Fibroblast of lung (primary cell): ENCODE measurements at regions not wholly inside any gene's neighbourhood (a gene's known extent, or its start where the extent isn't known, plus 50 kb on each side); places are given as distances from the start of the nearest gene placed in this dataset.

ENCODE experiments used
- DNase-seq, 2 donors: peaks; one replicate each; pipeline versions ENCODE4 v3.0.0 to v3.0.0-alpha.2; 2010; ENCODE audit warnings: low read depth in 2 of 2
- H2AFZ ChIP-seq: 2 replicates; pipeline ENCODE4 v1.5.1; 2012; ENCODE audit warnings: low read length, control low read depth, inconsistent platforms
- H3K27ac ChIP-seq: 2 replicates; pipeline ENCODE4 v1.5.1; 2011; ENCODE audit warnings: low read length, control low read depth; ENCODE audit not compliant: insufficient read depth
- H3K27me3 ChIP-seq: 2 replicates; pipeline ENCODE4 v1.5.1; 2011; ENCODE audit warnings: mild to moderate bottlenecking, low read length; ENCODE audit not compliant: control insufficient read depth, insufficient read depth
- H3K36me3 ChIP-seq: 2 replicates; pipeline ENCODE4 v1.5.1; 2011; ENCODE audit warnings: low read length; ENCODE audit not compliant: control insufficient read depth, insufficient read depth
- H3K4me1 ChIP-seq: 2 replicates; pipeline ENCODE4 v1.5.1; 2011; ENCODE audit warnings: low read length; ENCODE audit not compliant: control insufficient read depth, insufficient read depth; ENCODE audit errors: extremely low read depth
- H3K4me2 ChIP-seq: 2 replicates; pipeline ENCODE4 v1.5.1; 2011; ENCODE audit warnings: low read length, control low read depth; ENCODE audit not compliant: insufficient read depth; ENCODE audit errors: extremely low read depth
- H3K4me3 ChIP-seq, 4 experiments: fragments of 200-600 bp in 1 of 4; sonication (generic) in 1 of 4; replicated peaks in 1 of 4; 2 replicates each; pipeline ENCODE4 v1.5.1; 2011 to 2016; ENCODE audit warnings: low read length in 4 of 4, low read depth in 3 of 4, mild to moderate bottlenecking in 3 of 4, control low read depth in 2 of 4, inconsistent platforms in 1 of 4, mixed read lengths in 1 of 4; ENCODE audit not compliant: insufficient read depth in 1 of 4; ENCODE audit errors: control extremely low read depth in 1 of 4
- H3K79me2 ChIP-seq: 2 replicates; pipeline ENCODE4 v1.5.1; 2012; ENCODE audit warnings: mild to moderate bottlenecking, low read length, inconsistent platforms; ENCODE audit not compliant: control insufficient read depth, insufficient read depth
- H3K9ac ChIP-seq: 2 replicates; pipeline ENCODE4 v1.5.1; 2011; ENCODE audit warnings: mild to moderate bottlenecking, low read length, control low read depth; ENCODE audit not compliant: insufficient read depth
- H3K9me3 ChIP-seq: 2 replicates; pipeline ENCODE4 v1.5.1; 2012; ENCODE audit warnings: low read depth, low read length; ENCODE audit not compliant: control insufficient read depth, insufficient read depth
- H4K20me1 ChIP-seq: 2 replicates; pipeline ENCODE4 v1.5.1; 2011; ENCODE audit warnings: low read length; ENCODE audit not compliant: control insufficient read depth, insufficient read depth; ENCODE audit errors: extremely low read depth
- CTCF ChIP-seq, 2 donors: IDR thresholded peaks in 1 of 2; conservative IDR thresholded peaks in 1 of 2; 1 replicate in 1 of 2; 2 replicates in 1 of 2; pipeline ENCODE4 v1.5.1; 2011 to 2012; ENCODE audit warnings: low read length in 2 of 2, control low read depth in 1 of 2, inconsistent platforms in 1 of 2, low read depth in 1 of 2, mild to moderate bottlenecking in 1 of 2
- EZH2 ChIP-seq: IDR thresholded peaks from 2 replicates; pipeline ENCODE4 v1.5.1; 2012; ENCODE audit warnings: low read length, control low read depth, mild to moderate bottlenecking; ENCODE audit errors: missing control alignments

- H3K4me2 ChIP-seq = no peak overlapping the region
- no peak for DNase-seq
- TF ChIP-seq CTCF (conservative IDR thresholded peaks at IDR 0.05 in 1 of 2, IDR thresholded peaks at IDR 0.05 in 1 of 2; ENCODE audit: low read depth in 1 of 2, low read length in 2 of 2) = no peak
- no peak for TF ChIP-seq EZH2
- no peaks in the 10 kb centered on the region for H3K79me2 ChIP-seq
- H3K27me3 ChIP-seq = no peaks in the 10 kb centered on the region
- no peaks in the 10 kb centered on the region for H3K9me3 ChIP-seq
- H3K4me1 ChIP-seq = no peaks in the 10 kb centered on the region
- H3K4me3 ChIP-seq = no peak overlapping the region
- no peak overlapping the region for H3K9ac ChIP-seq
- H2AFZ ChIP-seq = no peak overlapping the region
- no peaks in the 10 kb centered on the region for H4K20me1 ChIP-seq
- no peak overlapping the region for H3K27ac ChIP-seq
- no peaks in the 10 kb centered on the region for H3K36me3 ChIP-seq
Observed at GRCh38 chr14:29493849-29494248, 433.8 kb downstream of the PRKD1 start.

- H3K4me2 ChIP-seq = no peak overlapping the region
- H3K9ac ChIP-seq = no peak overlapping the region
- H3K4me1 ChIP-seq = no peaks in the 10 kb centered on the region
- TF ChIP-seq EZH2 (no peak), CTCF (conservative IDR thresholded peaks at IDR 0.05 in 1 of 2, IDR thresholded peaks at IDR 0.05 in 1 of 2; ENCODE audit: low read depth in 1 of 2, low read length in 2 of 2) (no peak)
- H3K36me3 ChIP-seq = no peaks in the 10 kb centered on the region
- H3K79me2 ChIP-seq = no peaks in the 10 kb centered on the region
- no peaks in the 10 kb centered on the region for H4K20me1 ChIP-seq
- H3K4me3 ChIP-seq = no peak overlapping the region
- no peaks in the 10 kb centered on the region for H3K27me3 ChIP-seq
- no peak for DNase-seq
- H3K9me3 ChIP-seq = no peaks in the 10 kb centered on the region
- H3K27ac ChIP-seq = no peak overlapping the region
- no peak overlapping the region for H2AFZ ChIP-seq
Observed at GRCh38 chr14:29494312-29494711, 433.3 kb downstream of the PRKD1 start.

- H4K20me1 ChIP-seq = no peaks in the 10 kb centered on the region
- no peaks in the 10 kb centered on the region for H3K9me3 ChIP-seq
- H3K36me3 ChIP-seq = no peaks in the 10 kb centered on the region
- no peaks in the 10 kb centered on the region for H3K4me1 ChIP-seq
- H3K27ac ChIP-seq = no peak overlapping the region
- no peaks in the 10 kb centered on the region for H3K79me2 ChIP-seq
- no peak overlapping the region for H3K4me3 ChIP-seq
- TF ChIP-seq EZH2 (no peak), CTCF (conservative IDR thresholded peaks at IDR 0.05 in 1 of 2, IDR thresholded peaks at IDR 0.05 in 1 of 2; ENCODE audit: low read depth in 1 of 2, low read length in 2 of 2) (no peak)
- no peak overlapping the region for H3K9ac ChIP-seq
- H3K4me2 ChIP-seq = no peak overlapping the region
- no peaks in the 10 kb centered on the region for H3K27me3 ChIP-seq
- no peak overlapping the region for H2AFZ ChIP-seq
- no peak for DNase-seq
Observed at GRCh38 chr14:29503903-29504302, 423.7 kb downstream of the PRKD1 start.
